ENCODE measurements at regions not wholly inside any gene's neighbourhood (a gene's known extent, or its start where the extent isn't known, plus 50 kb on each side); places are given as distances from the start of the nearest gene placed in this dataset.
"Not testable (repeated sequence)": the region's sequence is repeated elsewhere in the genome, so short reads cannot be mapped to it uniquely, and the experiment has no call there.

DNA sequence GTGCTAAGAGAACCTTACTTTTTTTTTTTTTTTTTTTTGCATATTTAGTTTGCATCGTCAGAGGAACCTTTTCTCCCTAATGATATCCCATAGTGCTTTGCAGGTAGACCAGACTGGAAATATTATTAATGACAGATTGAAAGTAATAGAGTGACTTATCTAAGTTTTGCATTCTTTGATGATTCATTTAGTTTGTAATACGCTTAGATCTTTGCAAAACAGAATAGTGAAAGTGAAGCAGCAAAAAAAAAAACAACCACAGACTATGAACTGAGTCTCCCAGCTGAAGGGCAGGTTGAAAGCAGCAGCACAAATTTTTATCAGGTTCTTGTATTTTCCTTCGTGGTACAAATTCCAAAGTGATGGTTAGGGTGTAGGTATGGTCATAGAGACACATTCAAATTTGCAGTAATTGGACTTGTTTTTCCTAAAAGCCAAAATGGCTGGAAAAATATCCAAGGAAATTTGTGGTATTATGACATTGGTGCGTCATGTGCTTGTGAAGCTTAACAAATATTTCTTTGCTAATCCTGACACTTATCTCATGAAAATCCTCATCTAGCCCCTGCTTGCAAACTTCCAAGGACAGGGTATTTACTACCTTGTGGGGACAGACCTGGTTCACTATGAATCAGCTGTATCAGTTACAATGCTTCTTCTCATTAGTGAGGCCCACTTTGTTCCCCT is 81.8 kb upstream of the CREB5 start:
- Histone ChIP-seq H3K36me3 (no peaks in the 10 kb centered on the region), H3K4me3 (ENCODE audit: low read depth, low read length) (no peak overlapping the region), H3K27me3 (ENCODE audit: insufficient read depth, low read depth, severe bottlenecking) (peaks cover 21% of the 10 kb centered on the region), H3K27ac (no peak overlapping the region), H3K9me3 (ENCODE audit: severe bottlenecking) (peaks cover 2% of the 10 kb centered on the region)
- no peak for DNase-seq
- TF ChIP-seq CTCF (IDR thresholded peaks at IDR 0.05; ENCODE audit: low read depth, low read length): no peak

- Histone ChIP-seq H3K27ac (no peak overlapping the region), H3K9me3 (ENCODE audit: severe bottlenecking) (peaks cover 2% of the 10 kb centered on the region), H3K36me3 (no peaks in the 10 kb centered on the region), H3K27me3 (ENCODE audit: insufficient read depth, low read depth, severe bottlenecking) (peaks cover 13% of the 10 kb centered on the region), H3K4me3 (ENCODE audit: low read depth, low read length) (no peak overlapping the region)
- TF ChIP-seq CTCF (IDR thresholded peaks at IDR 0.05; ENCODE audit: low read depth, low read length): no peak
- no peak for DNase-seq
Observed at GRCh38 chr7:28332046-28332445, 80.3 kb upstream of the CREB5 start.

GRCh38 chr7:28333548-28333947 is 78.8 kb upstream of the CREB5 start:
- peaks cover 13% of the 10 kb centered on the region for H3K27me3 ChIP-seq (ENCODE audit: insufficient read depth, low read depth, severe bottlenecking)
- not testable (repeated sequence) for H3K27ac ChIP-seq

GRCh38 chr7:28336806-28337205 is 75.5 kb upstream of the CREB5 start:
- TF ChIP-seq CTCF (IDR thresholded peaks at IDR 0.05; ENCODE audit: low read depth, low read length): no peak
- DNase-seq: no peak
- H3K27me3 ChIP-seq (ENCODE audit: insufficient read depth, low read depth, severe bottlenecking): peaks cover 12% of the 10 kb centered on the region
- H3K9me3 ChIP-seq (ENCODE audit: severe bottlenecking): peaks cover 2% of the 10 kb centered on the region
- H3K4me3 ChIP-seq (ENCODE audit: low read depth, low read length): no peak overlapping the region
- no peaks in the 10 kb centered on the region for H3K36me3 ChIP-seq
- no peak overlapping the region for H3K27ac ChIP-seq

More at GRCh38 chr7:28333548-28333947, 78.8 kb upstream of the CREB5 start:
- H3K9me3 ChIP-seq (ENCODE audit: severe bottlenecking); H3K36me3 ChIP-seq; H3K4me3 ChIP-seq (ENCODE audit: low read depth, low read length); DNase-seq: not testable (repeated sequence)

DNA sequence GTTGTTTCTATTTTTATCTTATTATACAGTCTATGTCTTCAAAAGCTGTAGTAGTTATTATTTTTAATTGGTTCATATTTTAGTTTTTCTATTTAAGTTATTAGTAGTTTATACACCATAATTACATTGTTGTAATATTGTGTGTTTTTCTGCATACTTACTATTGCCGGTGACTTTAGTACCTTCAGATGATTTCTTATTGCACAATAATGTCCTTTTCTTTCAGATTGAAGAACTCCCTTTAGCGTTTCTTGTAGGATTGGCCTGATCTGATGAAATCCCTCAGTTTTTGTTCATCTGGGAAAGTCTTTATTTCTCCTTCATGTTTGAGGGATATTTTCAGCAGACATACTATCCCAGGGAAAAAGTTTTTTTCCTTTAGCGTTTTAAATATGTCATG is 74.3 kb upstream of the CREB5 start:
- peaks cover 2% of the 10 kb centered on the region for H3K9me3 ChIP-seq (ENCODE audit: severe bottlenecking)
- no peak overlapping the region for H3K4me3 ChIP-seq (ENCODE audit: low read depth, low read length)
- H3K36me3 ChIP-seq: no peaks in the 10 kb centered on the region
- no peak for TF ChIP-seq CTCF (IDR thresholded peaks at IDR 0.05; ENCODE audit: low read depth, low read length)
- no peak for DNase-seq
- no peak overlapping the region for H3K27ac ChIP-seq
- H3K27me3 ChIP-seq (ENCODE audit: insufficient read depth, low read depth, severe bottlenecking): peaks cover 20% of the 10 kb centered on the region

GRCh38 chr7:28343462-28343861 is 68.9 kb upstream of the CREB5 start:
- no peak for TF ChIP-seq CTCF (IDR thresholded peaks at IDR 0.05; ENCODE audit: low read depth, low read length)
- H3K27ac ChIP-seq: no peak overlapping the region
- H3K9me3 ChIP-seq (ENCODE audit: severe bottlenecking): no peaks in the 10 kb centered on the region
- no peak overlapping the region for H3K4me3 ChIP-seq (ENCODE audit: low read depth, low read length)
- DNase-seq: no peak
- H3K27me3 ChIP-seq (ENCODE audit: insufficient read depth, low read depth, severe bottlenecking): peaks cover 35% of the 10 kb centered on the region
- no peaks in the 10 kb centered on the region for H3K36me3 ChIP-seq
